OCI-M1 (cell line): ENCODE measurements at regions not wholly inside any gene's neighbourhood (a gene's known extent, or its start where the extent isn't known, plus 50 kb on each side); places are given as distances from the start of the nearest gene placed in this dataset.

Source experiments
- DNase-seq: peaks from one replicate; lab custom pipeline; 2025; lab: John Stamatoyannopoulos, UW

GRCh38 chr2:57569396-57569795 is 477.2 kb upstream of the VRK2 start:
- DNase-seq = no peak

- no peak for DNase-seq
Observed at GRCh38 chr2:57570961-57571360, 475.6 kb upstream of the VRK2 start.

GRCh38 chr2:57575700-57576268 is 470.8 kb upstream of the VRK2 start:
- DNase-seq = no peak

- DNase-seq = no peak
Observed at GRCh38 chr2:57576983-57577382, 469.6 kb upstream of the VRK2 start.

GRCh38 chr2:57597940-57598339 is 448.7 kb upstream of the VRK2 start:
- no peak for DNase-seq

GRCh38 chr2:57598551-57598950 is 448.1 kb upstream of the VRK2 start:
- DNase-seq = peak; percentile 25

GRCh38 chr2:57602733-57603132 is 443.9 kb upstream of the VRK2 start:
- no peak for DNase-seq

GRCh38 chr2:57614988-57615387 is 431.6 kb upstream of the VRK2 start:
- DNase-seq = no peak

- no peak for DNase-seq
Observed at GRCh38 chr2:57615855-57616556, 430.6 kb upstream of the VRK2 start.

- no peak for DNase-seq
Observed at GRCh38 chr2:57617318-57617717, 429.3 kb upstream of the VRK2 start.

- no peak for DNase-seq
Observed at GRCh38 chr2:57621122-57621663, 425.4 kb upstream of the VRK2 start.

GRCh38 chr2:57622009-57622408 is 424.6 kb upstream of the VRK2 start:
- no peak for DNase-seq

GRCh38 chr2:57656198-57656597 is 390.4 kb upstream of the VRK2 start:
- no peak for DNase-seq

GRCh38 chr2:57669570-57669969 is 377.0 kb upstream of the VRK2 start:
- DNase-seq = no peak

- no peak for DNase-seq
Observed at GRCh38 chr2:57674025-57674424, 372.6 kb upstream of the VRK2 start.

GRCh38 chr2:57674743-57675142 is 371.9 kb upstream of the VRK2 start:
- no peak for DNase-seq

GRCh38 chr2:57677296-57677695 is 369.3 kb upstream of the VRK2 start:
- no peak for DNase-seq

- DNase-seq = no peak
Observed at GRCh38 chr2:57681650-57682049, 365.0 kb upstream of the VRK2 start.

GRCh38 chr2:57685032-57685431 is 361.6 kb upstream of the VRK2 start:
- no peak for DNase-seq

GRCh38 chr2:57692395-57692794 is 354.2 kb upstream of the VRK2 start:
- DNase-seq = no peak

GRCh38 chr2:57693177-57693576 is 353.4 kb upstream of the VRK2 start:
- no peak for DNase-seq

- DNase-seq = no peak
Observed at GRCh38 chr2:57693965-57694364, 352.6 kb upstream of the VRK2 start.

- no peak for DNase-seq
Observed at GRCh38 chr2:57696016-57696415, 350.6 kb upstream of the VRK2 start.

GRCh38 chr2:57698392-57698791 is 348.2 kb upstream of the VRK2 start:
- no peak for DNase-seq
